ENCODE measurements at regions not wholly inside any gene's neighbourhood (a gene's known extent, or its start where the extent isn't known, plus 50 kb on each side); places are given as distances from the start of the nearest gene placed in this dataset.

DNA sequence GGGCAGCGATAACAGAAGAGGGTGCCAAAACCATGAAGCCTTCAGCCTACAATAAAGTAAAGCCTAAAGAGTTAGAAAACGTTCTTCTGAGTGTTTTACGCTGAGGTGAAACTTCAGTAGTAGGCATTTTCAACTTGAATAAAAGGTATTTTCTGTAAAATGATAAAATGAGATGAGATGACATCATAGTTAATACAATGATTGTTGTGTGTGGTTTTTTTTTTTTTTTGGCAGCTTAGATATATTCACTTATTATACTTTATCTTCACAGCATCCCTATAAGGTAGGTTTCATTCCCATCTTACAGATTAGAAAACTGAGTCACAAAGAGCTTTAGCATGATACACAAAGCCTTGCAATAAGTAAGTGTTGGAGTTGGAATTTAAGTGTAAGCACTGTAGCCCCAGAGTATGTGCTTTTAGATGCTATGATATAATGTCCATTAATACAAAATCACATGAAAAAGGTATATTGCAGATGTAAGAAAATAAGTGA is 291.9 kb upstream of the GRM7 start:
- DNase-seq (ENCODE audit: low spot score in 2 of 2) = no peak
- H3K4me3 ChIP-seq (ENCODE audit: low read depth, poor library complexity, severe bottlenecking) = no peak overlapping the region
- TF ChIP-seq POLR2A (IDR thresholded peaks at IDR 0.05) (no peak), CTCF (IDR thresholded peaks at IDR 0.05) (no peak)
- WGBS, 2 donors = 74 to 79% methylated on average over 3 of the region's 3 CpGs
- intact Hi-C loops (cut with DNase I; ENCODE audit: low total_unique reads) = no loop called here

DNA sequence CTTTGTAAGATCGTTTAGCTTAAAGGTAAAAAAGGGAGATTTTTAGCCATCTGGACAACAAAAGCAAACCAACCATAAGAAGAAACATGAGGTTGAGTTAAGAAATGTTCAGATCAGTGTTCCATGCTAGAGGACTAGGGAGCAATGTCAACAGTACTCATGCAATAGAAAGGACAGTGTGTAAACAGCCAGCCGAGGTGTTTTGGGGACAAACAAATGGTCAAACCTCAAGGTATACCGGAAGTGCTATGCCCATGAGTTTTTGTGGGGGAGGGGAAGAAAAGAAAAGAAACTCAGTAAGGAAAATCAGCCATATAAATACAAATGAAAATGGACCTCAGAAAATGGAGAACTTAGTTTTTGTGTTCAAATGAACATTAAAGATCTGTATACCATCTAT is 289.5 kb upstream of the GRM7 start:
- intact Hi-C loops (cut with DNase I; ENCODE audit: low total_unique reads) = no loop called here
- WGBS, 2 donors = 80 to 81% methylated on average over 3 of the region's 3 CpGs
- no peak for TF ChIP-seq CTCF (IDR thresholded peaks at IDR 0.05)
- no peak for TF ChIP-seq POLR2A (IDR thresholded peaks at IDR 0.05)

DNA sequence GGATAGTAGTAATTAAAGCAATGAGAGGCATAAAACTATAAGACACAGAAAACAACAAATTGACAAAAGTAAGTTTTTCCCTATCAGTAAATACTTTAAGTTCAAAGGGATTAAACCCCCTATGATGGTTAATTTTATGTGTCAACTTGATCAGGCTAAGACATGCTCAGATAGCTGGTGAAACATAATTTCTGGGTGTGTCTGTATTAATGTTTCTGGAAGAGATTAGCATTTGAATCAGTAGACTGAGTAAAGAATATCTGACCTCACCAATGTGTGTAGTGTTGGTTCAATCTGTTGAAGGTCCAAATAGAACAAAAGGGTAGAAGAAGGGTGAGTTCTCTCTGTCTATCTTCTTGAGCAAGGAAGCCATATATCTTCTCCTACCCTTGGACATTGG is 283.3 kb upstream of the GRM7 start:
- no peak for TF ChIP-seq CTCF (IDR thresholded peaks at IDR 0.05)
- no peak for TF ChIP-seq POLR2A (IDR thresholded peaks at IDR 0.05)
- no peak for DNase-seq (ENCODE audit: low spot score in 2 of 2)
- H3K4me3 ChIP-seq (ENCODE audit: low read depth, poor library complexity, severe bottlenecking) = no peak overlapping the region
- intact Hi-C loops (cut with DNase I; ENCODE audit: low total_unique reads) = no loop called here

More for the DNA sequence above, 289.5 kb upstream of the GRM7 start:
- no peak for DNase-seq (ENCODE audit: low spot score in 2 of 2)
- no peak overlapping the region for H3K4me3 ChIP-seq (ENCODE audit: low read depth, poor library complexity, severe bottlenecking)

- intact Hi-C loops (cut with DNase I; ENCODE audit: low total_unique reads) = no loop called here
- WGBS, 2 donors = 59 to 76% methylated on average over 1 of the region's 1 CpG
Observed at GRCh38 chr3:6578526-6578925, 282.4 kb upstream of the GRM7 start.

GRCh38 chr3:6580808-6581207 is 280.1 kb upstream of the GRM7 start:
- TF ChIP-seq POLR2A (IDR thresholded peaks at IDR 0.05) = no peak
- TF ChIP-seq CTCF (IDR thresholded peaks at IDR 0.05) = no peak
- intact Hi-C loops (cut with DNase I; ENCODE audit: low total_unique reads) = no loop called here
- whole genome bisulfite sequencing, 2 donors = 72 to 79% methylated on average over 2 of the region's 2 CpGs
- DNase-seq (ENCODE audit: low spot score in 2 of 2) = no peak
- H3K4me3 ChIP-seq (ENCODE audit: low read depth, poor library complexity, severe bottlenecking) = no peak overlapping the region

More at GRCh38 chr3:6578526-6578925, 282.4 kb upstream of the GRM7 start:
- TF ChIP-seq CTCF (IDR thresholded peaks at IDR 0.05) (no peak), POLR2A (IDR thresholded peaks at IDR 0.05) (no peak)
- H3K4me3 ChIP-seq (ENCODE audit: low read depth, poor library complexity, severe bottlenecking) = no peak overlapping the region
- no peak for DNase-seq (ENCODE audit: low spot score in 2 of 2)

DNA sequence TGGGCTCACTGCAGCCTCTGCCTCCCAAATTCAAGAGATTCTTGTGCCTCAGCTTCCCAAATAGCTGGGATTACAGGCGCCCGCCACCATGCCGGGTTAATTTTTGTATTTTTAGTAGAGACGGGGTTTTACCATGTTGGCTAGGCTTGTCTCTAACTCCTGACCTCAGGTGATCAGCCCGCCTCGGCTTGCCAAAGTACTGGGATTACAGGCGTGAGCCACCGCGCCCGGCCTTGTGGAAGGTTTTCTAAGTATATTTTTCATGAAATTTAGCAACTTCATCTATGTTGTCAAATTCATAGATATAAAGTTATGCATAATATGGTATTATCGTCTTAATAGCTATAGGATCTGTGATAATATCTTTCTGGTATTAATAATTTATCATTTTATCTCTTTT is 275.6 kb upstream of the GRM7 start:
- DNase-seq (ENCODE audit: low spot score in 2 of 2) = no peak
- TF ChIP-seq POLR2A (IDR thresholded peaks at IDR 0.05) = no peak
- no peak for TF ChIP-seq CTCF (IDR thresholded peaks at IDR 0.05)
- WGBS, 2 donors = 88 to 92% methylated on average over 11 of the region's 11 CpGs
- intact Hi-C loops (cut with DNase I; ENCODE audit: low total_unique reads) = no loop called here
- no peak overlapping the region for H3K4me3 ChIP-seq (ENCODE audit: low read depth, poor library complexity, severe bottlenecking)
